Suprapubic skin (tissue), 4 donors: ENCODE measurements at regions not wholly inside any gene's neighbourhood (a gene's known extent, or its start where the extent isn't known, plus 50 kb on each side); places are given as distances from the start of the nearest gene placed in this dataset.

Source experiments
- EP300 ChIP-seq: sonication (generic); formaldehyde crosslinking; IDR thresholded peaks from one replicate; pipeline ENCODE4 v1.6.1; 2017; ENCODE audit warnings: antibody characterized with exemption
- POLR2A ChIP-seq, 2 donors: fragments of 450-650 bp; IDR thresholded peaks; one replicate each; pipeline ENCODE4 v1.6.1; 2017; ENCODE audit warnings: antibody characterized with exemption in 2 of 2, mild to moderate bottlenecking in 2 of 2, moderate library complexity in 2 of 2
- POLR2AphosphoS5 ChIP-seq, 3 donors: sonication (generic); formaldehyde crosslinking; IDR thresholded peaks; one replicate each; pipeline ENCODE4 v1.6.1; 2017; ENCODE audit warnings: antibody characterized with exemption in 3 of 3
- TF ChIP-seq, protein P1 (sequence below), 2 donors: fragments of 200-600 bp in 1 of 2; fragments of 450-650 bp in 1 of 2; sonication (generic) in 1 of 2; IDR thresholded peaks; one replicate each; pipeline ENCODE4 v1.5.1; 2016 to 2019; ENCODE audit warnings: antibody characterized with exemption in 2 of 2, mild to moderate bottlenecking in 1 of 2, moderate library complexity in 1 of 2

DNA sequence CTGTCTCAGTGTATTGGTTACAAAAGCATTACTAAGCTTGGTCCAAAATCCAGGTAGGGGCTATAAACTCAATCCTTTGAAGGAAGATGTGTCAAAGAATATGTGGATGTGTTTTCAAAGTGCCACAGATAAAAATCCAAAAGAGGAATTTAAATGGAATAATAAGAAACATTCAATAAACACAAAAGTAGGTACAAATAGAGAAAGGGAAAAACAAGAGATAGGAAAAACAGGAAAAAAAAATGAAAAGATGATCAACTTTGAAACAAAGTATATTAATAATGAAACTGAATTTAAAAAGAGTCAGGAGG lies 64.0 kb downstream of the PPP4R3C start:
- TF ChIP-seq POLR2A (IDR thresholded peaks at IDR 0.05) (no peak), POLR2AphosphoS5 (IDR thresholded peaks at IDR 0.05) (no peak), EP300 (no peak)
- TF ChIP-seq, protein P1, sequence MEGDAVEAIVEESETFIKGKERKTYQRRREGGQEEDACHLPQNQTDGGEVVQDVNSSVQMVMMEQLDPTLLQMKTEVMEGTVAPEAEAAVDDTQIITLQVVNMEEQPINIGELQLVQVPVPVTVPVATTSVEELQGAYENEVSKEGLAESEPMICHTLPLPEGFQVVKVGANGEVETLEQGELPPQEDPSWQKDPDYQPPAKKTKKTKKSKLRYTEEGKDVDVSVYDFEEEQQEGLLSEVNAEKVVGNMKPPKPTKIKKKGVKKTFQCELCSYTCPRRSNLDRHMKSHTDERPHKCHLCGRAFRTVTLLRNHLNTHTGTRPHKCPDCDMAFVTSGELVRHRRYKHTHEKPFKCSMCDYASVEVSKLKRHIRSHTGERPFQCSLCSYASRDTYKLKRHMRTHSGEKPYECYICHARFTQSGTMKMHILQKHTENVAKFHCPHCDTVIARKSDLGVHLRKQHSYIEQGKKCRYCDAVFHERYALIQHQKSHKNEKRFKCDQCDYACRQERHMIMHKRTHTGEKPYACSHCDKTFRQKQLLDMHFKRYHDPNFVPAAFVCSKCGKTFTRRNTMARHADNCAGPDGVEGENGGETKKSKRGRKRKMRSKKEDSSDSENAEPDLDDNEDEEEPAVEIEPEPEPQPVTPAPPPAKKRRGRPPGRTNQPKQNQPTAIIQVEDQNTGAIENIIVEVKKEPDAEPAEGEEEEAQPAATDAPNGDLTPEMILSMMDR (IDR thresholded peaks at IDR 0.05) = no peak
